IPS-20b (cell line): ENCODE measurements at regions not wholly inside any gene's neighbourhood (a gene's known extent, or its start where the extent isn't known, plus 50 kb on each side); places are given as distances from the start of the nearest gene placed in this dataset.

Experiments used
- H3K27ac ChIP-seq: one replicate; pipeline ENCODE4 v1.5.1; 2013; ENCODE audit warnings: low read length
- H3K27me3 ChIP-seq: 2 replicates; pipeline ENCODE4 v1.6.1; 2013; ENCODE audit warnings: mild to moderate bottlenecking, low read length, inconsistent platforms; ENCODE audit not compliant: insufficient read depth
- H3K36me3 ChIP-seq: 2 replicates; pipeline ENCODE4 v1.6.1; 2013; ENCODE audit warnings: low read depth, mild to moderate bottlenecking, inconsistent platforms, low read length, moderate library complexity; ENCODE audit not compliant: insufficient read depth
- H3K4me1 ChIP-seq: 2 replicates; pipeline ENCODE4 v1.6.1; 2013; ENCODE audit warnings: mild to moderate bottlenecking, control low read depth, inconsistent platforms, low read length, moderate library complexity; ENCODE audit not compliant: insufficient read depth
- H3K4me3 ChIP-seq: 2 replicates; pipeline ENCODE4 v1.5.1; 2013; ENCODE audit warnings: mild to moderate bottlenecking, low read length, inconsistent platforms
- H3K9ac ChIP-seq: 2 replicates; pipeline ENCODE4 v1.6.1; 2013; ENCODE audit warnings: low read depth, mild to moderate bottlenecking, inconsistent platforms, low read length, moderate library complexity
- H3K9me3 ChIP-seq: 2 replicates; pipeline ENCODE4 v1.6.1; 2013; ENCODE audit warnings: mild to moderate bottlenecking, low read depth, low read length, inconsistent platforms; ENCODE audit not compliant: insufficient read depth

- no peaks in the 10 kb centered on the region for H3K36me3 ChIP-seq
- H3K4me1 ChIP-seq: no peaks in the 10 kb centered on the region
- no peaks in the 10 kb centered on the region for H3K9me3 ChIP-seq
- no peak overlapping the region for H3K4me3 ChIP-seq
- no peak overlapping the region for H3K9ac ChIP-seq
- H3K27me3 ChIP-seq: no peaks in the 10 kb centered on the region
- no peak overlapping the region for H3K27ac ChIP-seq
Measured at GRCh38 chr11:29318134-29318845, 698.5 kb downstream of the KCNA4 start.

- H3K4me3 ChIP-seq: no peak overlapping the region
- no peaks in the 10 kb centered on the region for H3K9me3 ChIP-seq
- no peaks in the 10 kb centered on the region for H3K4me1 ChIP-seq
- no peak overlapping the region for H3K9ac ChIP-seq
- no peaks in the 10 kb centered on the region for H3K27me3 ChIP-seq
- H3K36me3 ChIP-seq: no peaks in the 10 kb centered on the region
- no peak overlapping the region for H3K27ac ChIP-seq
Measured at GRCh38 chr11:29317694-29318093, 699.1 kb downstream of the KCNA4 start.

DNA sequence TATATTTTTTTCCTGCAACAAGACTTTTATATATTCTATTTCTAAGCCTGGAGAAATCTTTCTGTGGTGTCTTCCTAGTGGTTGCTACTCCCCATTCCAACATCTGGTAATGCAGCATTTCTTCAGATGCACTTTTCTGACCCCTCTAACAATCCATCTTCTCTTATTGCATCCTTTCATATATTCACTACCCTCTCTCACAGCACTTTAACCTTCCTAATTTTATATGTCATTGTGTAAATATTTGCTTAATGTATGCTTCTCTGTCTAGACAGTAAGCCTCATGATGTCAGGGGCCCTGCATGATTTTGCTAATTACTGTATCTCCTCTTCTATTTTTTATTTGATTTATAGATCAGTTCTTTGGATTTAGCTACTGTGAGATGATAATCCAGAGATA lies 701.6 kb downstream of the KCNA4 start:
- H3K36me3 ChIP-seq: no peaks in the 10 kb centered on the region
- H3K27me3 ChIP-seq: no peaks in the 10 kb centered on the region
- H3K9ac ChIP-seq: no peak overlapping the region
- H3K4me3 ChIP-seq: no peak overlapping the region
- H3K27ac ChIP-seq: no peak overlapping the region
- no peaks in the 10 kb centered on the region for H3K9me3 ChIP-seq
- H3K4me1 ChIP-seq: no peaks in the 10 kb centered on the region

- Histone ChIP-seq H3K36me3 (no peaks in the 10 kb centered on the region), H3K4me1 (no peaks in the 10 kb centered on the region), H3K9ac (no peak overlapping the region), H3K4me3 (no peak overlapping the region), H3K9me3 (no peaks in the 10 kb centered on the region), H3K27ac (no peak overlapping the region), H3K27me3 (no peaks in the 10 kb centered on the region)
Measured at GRCh38 chr11:29314211-29314610, 702.6 kb downstream of the KCNA4 start.

DNA sequence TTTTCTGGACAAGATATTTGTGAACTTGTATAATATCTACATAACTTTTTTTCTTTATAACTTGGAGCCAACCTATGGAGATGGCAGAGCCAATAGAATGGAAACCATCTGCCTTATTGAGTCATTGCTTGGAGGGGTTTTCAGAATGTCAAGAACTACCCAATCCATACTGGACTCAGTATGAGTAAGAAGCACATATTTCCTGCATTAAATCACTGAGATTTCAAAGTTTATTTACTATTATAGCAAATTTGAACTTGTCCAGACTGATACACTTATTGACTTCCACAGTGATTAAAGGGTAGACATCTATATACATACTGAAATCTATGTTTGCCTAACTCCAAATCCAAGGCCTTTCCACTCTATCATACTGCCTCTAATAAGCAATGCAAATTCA lies 704.0 kb downstream of the KCNA4 start:
- no peaks in the 10 kb centered on the region for H3K27me3 ChIP-seq
- no peak overlapping the region for H3K4me3 ChIP-seq
- no peak overlapping the region for H3K9ac ChIP-seq
- no peaks in the 10 kb centered on the region for H3K36me3 ChIP-seq
- no peaks in the 10 kb centered on the region for H3K4me1 ChIP-seq
- H3K9me3 ChIP-seq: no peaks in the 10 kb centered on the region
- no peak overlapping the region for H3K27ac ChIP-seq

DNA sequence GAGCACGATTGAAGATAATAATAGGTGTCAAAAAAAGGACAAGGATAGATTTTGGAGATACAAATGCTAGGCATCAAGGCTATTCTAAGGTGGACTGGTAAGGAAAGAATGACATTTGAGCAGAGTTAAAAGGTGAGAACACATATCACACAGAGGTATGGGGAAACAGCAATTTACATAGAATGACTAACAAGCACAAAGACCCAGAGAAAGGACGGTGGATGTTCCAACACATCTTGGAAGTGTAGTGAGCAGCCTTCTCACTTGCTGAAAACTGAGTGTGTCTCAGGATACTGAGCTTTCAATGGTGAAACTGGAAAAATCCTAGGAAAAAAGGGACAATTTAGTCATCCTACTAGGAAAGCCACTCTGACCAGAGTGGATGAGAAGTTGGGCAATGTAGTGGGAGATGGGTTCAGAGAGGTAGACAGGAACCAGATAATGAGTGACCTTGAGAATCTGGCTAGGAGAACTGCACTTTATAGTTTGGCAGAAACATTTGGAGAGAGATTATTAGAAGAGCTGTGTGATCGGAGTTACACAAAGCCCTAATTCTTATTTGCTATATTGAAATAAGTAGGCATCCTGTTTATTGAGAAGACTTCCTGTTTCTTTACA lies 706.0 kb downstream of the KCNA4 start:
- no peaks in the 10 kb centered on the region for H3K27me3 ChIP-seq
- no peak overlapping the region for H3K9ac ChIP-seq
- no peaks in the 10 kb centered on the region for H3K36me3 ChIP-seq
- no peak overlapping the region for H3K27ac ChIP-seq
- no peaks in the 10 kb centered on the region for H3K4me1 ChIP-seq
- H3K4me3 ChIP-seq: no peak overlapping the region
- H3K9me3 ChIP-seq: no peaks in the 10 kb centered on the region

GRCh38 chr11:29309992-29310391 lies 706.8 kb downstream of the KCNA4 start:
- Histone ChIP-seq H3K9me3 (no peaks in the 10 kb centered on the region), H3K36me3 (no peaks in the 10 kb centered on the region), H3K4me1 (no peaks in the 10 kb centered on the region), H3K27ac (no peak overlapping the region), H3K4me3 (no peak overlapping the region), H3K27me3 (no peaks in the 10 kb centered on the region), H3K9ac (no peak overlapping the region)

DNA sequence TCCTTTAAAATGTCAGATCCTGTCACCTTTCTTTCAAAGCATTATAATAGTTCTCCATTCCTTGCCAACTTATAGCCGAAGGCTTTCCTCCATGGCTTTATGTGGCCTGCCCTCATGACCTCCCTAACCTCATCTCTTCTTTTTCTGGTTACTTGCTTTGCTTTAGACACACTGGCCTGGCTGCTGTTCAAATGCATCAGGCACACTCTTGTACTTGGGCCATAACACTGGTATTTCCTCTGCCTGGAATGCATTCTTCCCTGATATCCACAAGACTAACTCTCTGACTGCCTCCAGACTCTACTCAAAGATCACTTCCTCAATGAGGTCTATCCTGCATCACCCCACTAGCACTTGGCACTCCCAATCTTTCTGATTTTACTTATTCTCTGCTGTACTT lies 710.3 kb downstream of the KCNA4 start:
- no peak overlapping the region for H3K27ac ChIP-seq
- no peak overlapping the region for H3K9ac ChIP-seq

DNA sequence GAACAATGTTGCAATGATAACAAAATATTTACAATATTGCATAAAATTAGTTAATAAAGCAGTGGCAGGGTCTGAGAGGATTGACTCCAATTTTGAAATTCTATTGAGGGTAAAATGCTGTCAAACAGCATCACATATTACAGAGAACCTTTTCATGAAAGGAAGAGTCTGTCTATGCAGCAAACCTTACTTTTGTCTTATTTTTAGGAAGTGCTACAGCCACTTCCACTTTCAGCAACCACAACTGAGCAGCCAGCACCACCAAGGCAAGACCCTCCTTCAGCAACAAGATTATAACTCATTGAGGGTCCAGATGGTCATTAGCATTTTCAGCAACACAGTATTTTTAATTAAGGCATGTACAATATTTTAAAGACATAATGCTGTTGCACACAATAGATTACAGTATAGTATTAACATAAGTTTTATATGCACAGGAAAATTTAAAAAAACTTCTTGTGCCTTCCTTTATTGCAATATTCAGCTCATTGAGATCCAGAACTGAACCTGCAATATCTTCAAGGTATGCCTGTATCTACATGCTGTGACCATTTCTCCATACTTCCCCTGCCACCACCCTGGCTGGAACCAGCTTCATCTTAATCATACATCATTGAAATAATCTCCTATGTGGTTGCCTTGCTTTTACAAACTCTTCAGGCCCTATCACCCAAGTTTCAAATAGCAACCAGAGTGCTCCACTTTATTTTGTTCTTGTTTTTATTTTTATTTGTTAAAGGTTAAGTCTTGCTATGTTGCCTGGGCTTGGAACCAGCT lies 711.2 kb downstream of the KCNA4 start:
- no peak overlapping the region for H3K4me3 ChIP-seq
- no peaks in the 10 kb centered on the region for H3K36me3 ChIP-seq
- H3K27ac ChIP-seq: no peak overlapping the region
- H3K9me3 ChIP-seq: no peaks in the 10 kb centered on the region
- H3K4me1 ChIP-seq: peaks cover 5% of the 10 kb centered on the region
- no peak overlapping the region for H3K9ac ChIP-seq
- no peaks in the 10 kb centered on the region for H3K27me3 ChIP-seq

More for the DNA sequence above, 710.3 kb downstream of the KCNA4 start:
- no peaks in the 10 kb centered on the region for H3K9me3 ChIP-seq
- no peaks in the 10 kb centered on the region for H3K4me1 ChIP-seq
- H3K36me3 ChIP-seq: no peaks in the 10 kb centered on the region
- H3K27me3 ChIP-seq: no peaks in the 10 kb centered on the region
- no peak overlapping the region for H3K4me3 ChIP-seq

DNA sequence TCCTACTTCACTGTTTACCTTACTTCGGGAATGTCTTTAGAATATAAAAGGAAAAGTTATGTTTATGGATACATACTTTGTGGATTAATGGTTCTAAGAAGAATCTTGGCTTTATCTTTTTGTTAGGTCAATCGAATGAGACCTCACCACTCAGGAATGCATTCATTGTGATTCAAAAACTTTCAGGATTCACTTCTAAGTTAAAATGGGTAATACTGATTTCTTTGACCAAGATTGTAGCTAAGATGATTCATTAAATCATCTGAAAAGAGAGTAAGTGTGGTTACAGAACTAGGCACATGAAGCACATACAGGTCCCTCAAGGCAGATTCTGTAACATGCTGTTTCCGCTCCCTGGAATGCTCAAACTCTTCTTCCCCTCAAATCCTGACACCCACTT lies 716.4 kb downstream of the KCNA4 start:
- H3K9ac ChIP-seq: no peak overlapping the region
- no peaks in the 10 kb centered on the region for H3K36me3 ChIP-seq
- no peaks in the 10 kb centered on the region for H3K9me3 ChIP-seq
- H3K4me3 ChIP-seq: no peak overlapping the region
- H3K27me3 ChIP-seq: no peaks in the 10 kb centered on the region
- H3K27ac ChIP-seq: no peak overlapping the region
- H3K4me1 ChIP-seq: peaks cover 10% of the 10 kb centered on the region

DNA sequence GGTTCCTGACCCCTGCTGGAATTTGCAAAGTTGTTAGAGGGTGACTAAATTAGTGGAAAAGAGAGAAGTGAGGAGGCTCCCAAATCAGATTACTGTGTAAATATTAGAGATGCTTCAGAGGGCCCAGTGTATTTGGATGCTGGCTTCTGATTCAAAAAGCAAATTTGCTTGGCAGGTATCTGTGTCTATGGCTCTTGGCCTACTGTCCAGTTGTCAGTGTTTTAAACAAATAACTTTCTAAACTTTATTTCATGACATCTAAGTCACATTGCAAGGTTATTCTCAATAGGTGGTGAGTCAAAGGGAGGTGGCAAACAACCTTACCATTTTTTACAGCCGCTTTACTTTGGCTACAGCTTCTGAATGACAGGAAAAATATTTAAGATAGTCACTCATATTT lies 720.1 kb downstream of the KCNA4 start:
- Histone ChIP-seq H3K4me3 (no peak overlapping the region), H3K27ac (no peak overlapping the region), H3K4me1 (peaks cover 10% of the 10 kb centered on the region)

DNA sequence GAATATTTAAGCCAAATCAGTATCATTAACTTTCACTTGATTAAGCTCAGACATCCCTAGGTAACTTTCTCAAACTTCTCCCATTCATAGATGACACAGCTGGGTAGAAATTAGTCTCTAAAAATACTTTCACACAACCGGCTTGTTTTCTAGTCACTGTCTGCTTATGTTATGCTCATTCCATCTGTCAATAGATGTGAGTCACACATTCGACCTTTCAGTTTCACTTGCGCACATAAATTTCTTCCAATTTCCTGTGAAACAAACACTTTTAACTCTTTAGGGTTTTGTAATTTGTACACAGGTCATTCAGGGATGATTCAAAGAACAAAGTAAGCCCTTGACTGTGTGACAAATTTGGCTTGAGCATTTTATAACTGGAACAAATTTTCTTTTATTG lies 723.0 kb downstream of the KCNA4 start:
- Histone ChIP-seq H3K4me1 (no peaks in the 10 kb centered on the region), H3K27me3 (no peaks in the 10 kb centered on the region), H3K27ac (no peak overlapping the region), H3K9me3 (no peaks in the 10 kb centered on the region), H3K9ac (no peak overlapping the region), H3K4me3 (no peak overlapping the region), H3K36me3 (no peaks in the 10 kb centered on the region)

More for the DNA sequence above, 720.1 kb downstream of the KCNA4 start:
- H3K27me3 ChIP-seq: no peaks in the 10 kb centered on the region
- no peaks in the 10 kb centered on the region for H3K36me3 ChIP-seq
- no peak overlapping the region for H3K9ac ChIP-seq
- no peaks in the 10 kb centered on the region for H3K9me3 ChIP-seq
